NCI-H526 treated with DMSO at 0.1 percent for 48 hours (cell line): ENCODE measurements at regions not wholly inside any gene's neighbourhood (a gene's known extent, or its start where the extent isn't known, plus 50 kb on each side); places are given as distances from the start of the nearest gene placed in this dataset.

Source experiments
- DNase-seq: peaks from one replicate; lab custom pipeline; 2025; lab: John Stamatoyannopoulos, UW

DNA sequence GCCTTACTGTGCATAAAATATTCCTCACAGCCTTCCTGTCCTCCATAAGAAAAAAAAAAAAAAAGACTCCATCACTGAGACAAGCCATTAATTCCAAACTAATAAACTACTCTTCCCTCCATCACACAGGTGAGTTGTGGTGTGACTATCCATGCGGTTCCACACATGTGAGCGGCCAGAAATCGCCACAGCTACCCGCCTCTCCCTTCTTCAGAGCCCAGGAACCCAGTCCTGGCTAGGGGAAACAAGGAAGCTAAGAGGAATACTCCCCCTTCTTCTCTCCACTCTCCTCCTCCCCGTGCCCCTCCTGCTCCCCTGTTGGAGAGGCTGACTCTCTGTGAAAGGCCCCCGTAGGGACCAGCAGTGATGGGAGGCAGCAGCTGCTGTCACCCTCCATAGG is 128.6 kb upstream of the ARID1B start:
- DNase-seq: no peak

DNA sequence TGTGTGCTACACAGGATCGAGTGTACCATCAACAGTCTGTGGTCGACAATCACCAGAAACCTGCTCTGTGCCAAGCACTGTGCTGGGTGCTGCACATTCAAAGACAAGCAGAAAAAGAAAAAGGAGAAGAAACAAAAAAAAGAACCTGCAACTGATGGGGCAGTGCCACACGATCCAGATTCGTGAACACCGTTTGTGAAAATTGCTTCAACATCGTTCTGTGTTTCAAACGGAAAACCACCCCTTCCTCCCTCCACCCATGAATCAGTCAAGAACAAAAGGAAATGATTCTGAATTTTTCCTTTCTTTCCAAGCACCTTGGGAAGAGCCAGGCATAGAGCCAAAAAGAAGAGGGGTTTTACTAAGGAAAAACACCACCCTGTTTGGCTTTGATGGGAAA is 129.2 kb upstream of the ARID1B start:
- DNase-seq: no peak

DNA sequence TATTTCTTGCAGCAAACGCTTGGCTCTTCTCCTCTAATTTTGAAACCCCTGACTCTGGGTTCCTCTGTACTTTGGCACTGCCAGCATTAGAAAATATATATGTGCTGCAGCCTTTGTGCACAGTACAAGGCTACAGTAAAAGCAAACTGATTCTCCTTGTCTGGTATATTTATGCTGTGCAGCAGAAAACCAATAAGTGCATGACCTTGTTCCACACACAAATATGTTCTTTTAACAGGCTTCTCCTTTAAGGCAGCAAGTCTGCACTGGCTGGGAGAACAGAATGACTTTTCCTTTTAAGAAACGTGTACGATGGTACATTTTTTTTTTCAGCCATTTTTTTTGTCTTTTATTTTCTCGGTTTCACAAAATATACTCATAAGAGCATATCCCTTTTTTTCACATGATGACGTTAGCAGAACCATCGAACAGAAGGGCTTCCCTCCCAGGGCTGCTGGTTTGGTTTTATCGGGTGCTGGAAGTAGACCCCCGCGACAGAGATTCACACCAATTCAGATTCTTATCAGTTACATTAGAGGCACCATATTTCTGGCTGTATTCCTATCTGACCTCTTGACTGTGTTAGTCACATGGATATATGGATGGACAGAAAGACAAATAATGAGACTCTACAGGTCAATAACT is 129.9 kb upstream of the ARID1B start:
- no peak for DNase-seq

DNA sequence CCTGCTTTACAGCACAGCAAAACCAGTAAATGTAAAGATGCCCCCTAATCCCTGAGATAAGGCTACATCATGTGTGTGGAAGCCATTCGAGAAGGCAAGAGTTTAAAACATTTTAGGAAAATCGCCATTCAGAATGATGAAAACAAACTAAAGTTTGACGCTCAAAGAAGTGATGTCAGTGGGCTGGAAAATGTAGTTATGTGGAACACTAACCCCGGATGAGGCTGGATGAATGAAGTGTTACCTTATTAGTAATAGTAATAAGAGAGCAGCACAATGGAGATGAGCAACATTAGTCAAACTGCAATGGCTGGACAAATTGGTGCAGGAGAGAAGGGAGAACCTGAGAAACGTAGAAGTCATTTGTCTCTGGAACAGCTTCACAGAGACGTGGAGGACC is 130.7 kb upstream of the ARID1B start:
- no peak for DNase-seq

DNA sequence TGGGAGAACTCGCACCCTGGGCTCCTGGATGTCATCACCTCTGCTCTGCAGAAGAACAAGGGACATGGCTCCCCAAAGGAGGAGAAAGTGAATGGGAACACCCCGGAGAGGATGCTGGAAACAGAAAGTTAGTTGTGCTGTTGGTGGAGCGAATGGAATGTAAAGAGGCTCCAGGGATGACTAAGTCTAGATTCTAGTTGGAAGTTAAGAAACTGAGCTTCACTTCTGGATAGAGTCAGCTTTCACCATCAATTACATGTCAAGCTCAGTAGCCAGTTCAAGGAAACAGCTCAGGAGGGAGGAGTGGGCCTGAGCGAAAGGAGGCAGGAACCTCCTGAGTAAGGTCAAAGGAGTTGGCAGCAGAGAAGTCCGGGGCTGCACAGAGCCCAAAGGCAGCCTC is 132.1 kb upstream of the ARID1B start:
- no peak for DNase-seq

GRCh38 chr6:156639009-156639721 is 138.0 kb upstream of the ARID1B start:
- no peak for DNase-seq

DNA sequence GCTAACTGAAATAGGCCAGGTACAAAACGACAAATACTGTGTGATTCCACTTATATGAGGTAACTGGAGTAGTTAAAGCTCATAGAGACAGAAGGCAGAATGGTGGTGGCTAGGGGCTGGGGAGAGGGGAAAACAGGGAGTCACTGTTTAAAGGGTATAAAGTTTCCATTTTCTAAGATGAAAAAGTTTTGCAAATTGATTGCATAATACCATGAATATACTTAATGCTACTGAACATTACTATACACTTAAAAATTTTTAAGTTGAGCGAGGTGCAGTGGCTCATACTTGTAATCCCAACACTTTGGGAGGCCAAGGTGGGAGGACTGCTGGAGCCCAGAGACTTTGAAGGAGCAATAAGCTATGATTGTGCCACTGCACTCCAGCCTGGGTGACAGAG is 138.6 kb upstream of the ARID1B start:
- no peak for DNase-seq

DNA sequence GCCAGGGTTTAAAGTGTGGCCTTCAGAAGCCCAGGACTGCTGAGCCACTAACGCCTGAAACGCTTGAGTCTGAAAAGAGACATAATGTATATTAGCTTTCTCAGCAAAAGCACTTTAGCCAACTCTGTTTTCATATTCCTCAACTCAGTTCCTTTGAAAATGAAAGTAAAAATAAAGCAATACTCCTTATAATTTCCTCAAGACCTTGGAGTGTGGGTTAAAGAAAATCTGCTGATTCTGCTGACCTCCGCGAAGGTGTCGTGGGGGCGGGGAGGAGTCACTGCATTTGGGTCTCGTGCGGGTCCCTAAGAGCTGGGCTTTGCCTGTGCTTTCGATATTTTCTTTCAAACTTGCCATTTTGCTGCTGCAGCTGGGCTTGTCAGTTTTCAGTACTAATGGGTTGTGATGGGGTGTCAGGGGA is 142.2 kb upstream of the ARID1B start:
- DNase-seq: no peak

- no peak for DNase-seq
These were observed 143.1 kb upstream of the ARID1B start for GRCh38 chr6:156634048-156634447.

DNA sequence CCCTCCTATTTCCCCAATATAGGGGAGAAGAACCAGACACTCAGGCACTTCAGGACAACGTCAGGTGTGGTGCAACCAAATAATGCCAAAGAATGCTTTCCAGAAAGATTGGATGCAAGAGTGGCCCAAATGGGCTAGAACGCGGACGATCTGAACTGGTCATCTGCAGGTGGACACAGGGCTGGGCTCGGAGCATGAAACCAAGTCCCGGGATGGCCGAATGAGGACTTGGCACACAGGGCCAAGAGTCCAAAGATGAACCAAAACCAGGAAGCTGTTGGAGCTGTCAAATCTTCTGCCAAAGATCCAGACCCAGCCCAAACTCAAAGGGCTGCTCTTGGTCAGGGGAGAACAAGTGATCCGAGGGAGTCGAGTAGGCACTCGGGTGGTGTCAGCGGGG is 143.9 kb upstream of the ARID1B start:
- DNase-seq: no peak

DNA sequence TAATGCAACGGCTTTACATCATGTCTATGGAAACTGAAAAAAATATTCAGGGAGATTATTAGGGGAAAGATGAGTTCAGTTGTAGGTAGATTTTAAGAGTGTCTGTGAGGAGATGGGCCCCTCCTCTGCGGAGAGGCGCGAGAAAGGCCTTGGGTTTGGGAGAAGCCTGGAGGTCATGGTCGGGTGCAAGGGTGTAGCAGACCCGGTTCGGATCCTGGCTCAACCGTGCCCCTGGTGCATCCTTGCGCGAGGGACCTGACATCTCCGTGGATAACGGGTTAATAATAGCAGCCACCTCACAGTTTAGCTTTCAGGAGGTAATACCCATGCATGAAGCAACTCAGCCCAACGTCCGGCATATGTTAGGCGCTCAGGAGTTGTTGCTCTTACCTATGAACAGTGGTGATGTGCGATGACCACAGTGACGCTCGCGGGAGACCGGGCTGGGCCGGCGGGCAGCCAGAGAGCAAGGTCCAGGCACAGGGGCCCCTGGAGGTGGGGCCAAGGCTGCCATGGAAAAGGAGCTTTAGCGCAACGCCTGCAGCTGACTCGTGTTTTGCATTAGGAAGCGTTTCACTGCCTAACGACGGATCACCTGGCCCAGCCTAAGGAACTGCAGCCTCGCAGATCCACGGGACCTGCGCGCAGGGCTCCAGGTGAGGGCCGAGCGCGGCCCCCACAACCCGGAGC is 146.4 kb upstream of the ARID1B start:
- DNase-seq: no peak

DNA sequence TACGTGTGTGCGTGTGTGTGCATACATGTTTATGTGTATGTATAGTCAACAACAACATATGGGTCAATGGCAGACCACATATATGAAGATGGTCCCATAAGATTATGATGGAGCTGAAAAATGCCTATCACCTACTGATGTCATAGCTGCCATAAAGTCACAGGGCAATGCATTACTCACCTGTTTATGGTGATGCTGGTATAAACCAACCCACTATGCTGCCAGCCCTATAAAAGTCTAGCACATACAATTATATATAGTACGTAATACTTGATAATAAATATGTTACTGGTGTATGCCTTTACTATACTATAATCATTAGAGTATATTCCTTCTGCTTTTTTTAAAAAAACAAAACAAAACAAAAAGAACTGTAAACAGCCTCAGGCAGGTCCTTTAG is 148.4 kb upstream of the ARID1B start:
- no peak for DNase-seq

- DNase-seq: no peak
These were observed 149.7 kb upstream of the ARID1B start for GRCh38 chr6:156627524-156627923.

DNA sequence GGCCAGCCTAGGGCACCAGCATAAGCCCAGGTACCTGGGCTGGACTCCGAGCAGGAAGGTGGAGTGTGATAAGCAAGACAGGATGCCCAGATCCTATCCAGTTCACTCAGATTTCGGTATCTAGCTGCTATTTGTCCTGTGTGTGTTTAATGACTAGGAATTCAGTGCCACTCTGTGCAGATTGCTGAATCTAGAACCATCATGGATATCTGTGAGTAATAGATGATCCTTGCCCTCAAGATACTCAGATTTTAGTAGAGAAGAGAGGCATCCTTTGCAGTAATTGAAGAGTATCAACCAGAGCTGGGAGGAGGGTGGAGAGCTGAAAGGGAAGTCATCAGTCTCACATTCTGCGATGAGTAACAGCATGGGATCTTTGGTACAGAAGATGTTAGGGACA is 155.0 kb upstream of the ARID1B start:
- no peak for DNase-seq

- no peak for DNase-seq
These were observed 156.8 kb upstream of the ARID1B start for GRCh38 chr6:156620331-156620730.

DNA sequence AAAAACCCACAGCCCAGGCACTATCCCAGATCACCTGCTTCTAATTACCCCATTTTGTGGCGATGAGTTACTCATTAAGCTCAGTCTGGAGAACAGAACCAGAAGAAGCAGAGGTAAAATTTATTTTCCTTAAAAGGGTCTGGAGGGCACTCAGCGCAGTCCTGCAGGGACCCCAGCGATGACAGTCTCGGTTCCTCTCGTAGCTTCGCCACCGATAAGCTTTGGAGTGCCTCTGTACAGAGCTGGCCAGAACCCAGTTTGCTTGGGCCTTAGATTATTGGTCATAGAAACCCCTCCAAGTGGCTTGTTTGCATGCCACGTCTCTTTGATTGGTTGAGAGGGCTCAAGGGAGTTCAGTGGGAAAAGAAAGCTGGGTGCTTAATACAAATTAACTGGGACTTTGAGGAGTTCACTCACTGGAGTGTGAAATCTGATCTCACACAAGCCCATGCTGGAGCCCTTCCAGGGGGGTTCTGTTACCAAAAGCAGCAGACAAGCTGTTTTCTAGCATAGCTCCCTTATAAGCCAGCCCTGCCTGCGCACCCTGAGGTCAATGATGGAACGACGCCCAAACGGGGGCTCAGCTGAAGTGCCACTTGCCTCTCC is 158.5 kb upstream of the ARID1B start:
- DNase-seq: no peak

GRCh38 chr6:156617941-156618340 is 159.2 kb upstream of the ARID1B start:
- no peak for DNase-seq

- DNase-seq: no peak
These were observed 159.8 kb upstream of the ARID1B start for GRCh38 chr6:156617376-156617775.

GRCh38 chr6:156616495-156616894 is 160.7 kb upstream of the ARID1B start:
- DNase-seq: no peak

GRCh38 chr6:156613996-156614395 is 163.2 kb upstream of the ARID1B start:
- no peak for DNase-seq

GRCh38 chr6:156612361-156612760 is 164.8 kb upstream of the ARID1B start:
- DNase-seq: no peak

DNA sequence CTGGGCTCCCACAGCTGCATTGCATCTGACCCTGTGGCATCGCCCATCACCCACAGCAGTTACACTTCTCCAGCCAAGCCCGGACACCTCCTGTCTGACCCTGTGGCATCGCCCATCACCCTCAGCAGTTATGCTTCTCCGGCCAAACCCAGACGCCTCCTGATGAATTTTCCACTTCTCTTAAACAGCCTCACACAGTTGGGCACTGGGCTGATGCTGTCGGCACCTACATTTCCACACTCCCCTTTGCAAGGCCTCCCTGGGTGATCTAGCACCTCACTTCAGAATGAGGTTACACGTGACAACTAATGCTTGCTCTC is 175.2 kb upstream of the ARID1B start:
- no peak for DNase-seq
